SK-N-SH (cell line): ENCODE measurements at regions not wholly inside any gene's neighbourhood (a gene's known extent, or its start where the extent isn't known, plus 50 kb on each side); places are given as distances from the start of the nearest gene placed in this dataset.

Source experiments
- CTCF ChIP-seq: fragments of 200-600 bp; sonication (generic); IDR thresholded peaks from 2 replicates; pipeline ENCODE4 v1.6.1; 2017; ENCODE audit warnings: antibody characterized with exemption, mild to moderate bottlenecking, moderate library complexity
- GABPA ChIP-seq: IDR thresholded peaks from 2 replicates; pipeline ENCODE4 v1.4.0; 2012; ENCODE audit warnings: low read depth, mild to moderate bottlenecking
- GATA2 ChIP-seq: sonication (generic); formaldehyde crosslinking; IDR thresholded peaks from 2 replicates; pipeline ENCODE4 v1.5.0; 2020; ENCODE audit warnings: mild to moderate bottlenecking, missing genetic modification reagents
- JUND ChIP-seq: IDR thresholded peaks from 2 replicates; pipeline ENCODE4 v1.4.0; 2012
- POLR2AphosphoS5 ChIP-seq: IDR thresholded peaks from 2 replicates; pipeline ENCODE4 v1.6.1; 2012; ENCODE audit warnings: low read depth, low read length
- RCOR1 ChIP-seq: fragments of 150-350 bp; IDR thresholded peaks from 2 replicates; pipeline ENCODE4 v1.6.1; 2017; ENCODE audit warnings: antibody characterized with exemption, low read length

- TF ChIP-seq GABPA, result no peak
- TF ChIP-seq POLR2AphosphoS5, result no peak
- no peak for TF ChIP-seq CTCF
- TF ChIP-seq RCOR1, result no peak
- TF ChIP-seq GATA2 (CRISPR knock-in tag), result no peak
- TF ChIP-seq JUND, result no peak
Measured at GRCh38 chr13:89136678-89137077, 1465.5 kb downstream of the SLITRK5 start.
